NCI-H1417 (cell line): ENCODE measurements at regions not wholly inside any gene's neighbourhood (a gene's known extent, or its start where the extent isn't known, plus 50 kb on each side); places are given as distances from the start of the nearest gene placed in this dataset.

Source experiments
- DNase-seq, 3 experiments: peaks; one replicate each; lab custom pipeline; 2025; lab: John Stamatoyannopoulos, UW

GRCh38 chr1:218525451-218526197 is 180.5 kb downstream of the TGFB2 start:
- no peak for DNase-seq

GRCh38 chr1:218526198-218526580 is 181.1 kb downstream of the TGFB2 start:
- peak in 1 of 3 experiments; percentile 6 for DNase-seq

GRCh38 chr1:218527737-218528136 is 182.6 kb downstream of the TGFB2 start:
- DNase-seq, result no peak

- DNase-seq, result no peak
Measured at GRCh38 chr1:218529646-218530300, 184.6 kb downstream of the TGFB2 start.

- DNase-seq, result no peak
Measured at GRCh38 chr1:218531936-218532335, 186.8 kb downstream of the TGFB2 start.

- DNase-seq, result no peak
Measured at GRCh38 chr1:218536296-218536986, 191.3 kb downstream of the TGFB2 start.

- no peak for DNase-seq
Measured at GRCh38 chr1:218537122-218537913, 192.2 kb downstream of the TGFB2 start.

- no peak for DNase-seq
Measured at GRCh38 chr1:218538341-218538740, 193.2 kb downstream of the TGFB2 start.

- peak in 1 of 3 experiments; percentile 25 for DNase-seq
Measured at GRCh38 chr1:218546314-218546713, 201.2 kb downstream of the TGFB2 start.

- DNase-seq, result no peak
Measured at GRCh38 chr1:218547957-218548730, 203.0 kb downstream of the TGFB2 start.

GRCh38 chr1:218548764-218549163 is 203.6 kb downstream of the TGFB2 start:
- no peak for DNase-seq

GRCh38 chr1:218553197-218553596 is 208.1 kb downstream of the TGFB2 start:
- no peak for DNase-seq

GRCh38 chr1:218556016-218556415 is 210.9 kb downstream of the TGFB2 start:
- no peak for DNase-seq

- peak; percentile 19 to 95 (median 71) for DNase-seq
Measured at GRCh38 chr1:218557731-218558130, 212.6 kb downstream of the TGFB2 start.

- peak in 2 of 3 experiments; percentile 25 to 77 for DNase-seq
Measured at GRCh38 chr1:218558271-218558810, 213.2 kb downstream of the TGFB2 start.

GRCh38 chr1:218565377-218565776 is 220.2 kb downstream of the TGFB2 start:
- DNase-seq, result peak in 2 of 3 experiments; percentile 34 to 58

GRCh38 chr1:218568962-218569550 is 223.9 kb downstream of the TGFB2 start:
- DNase-seq, result no peak

GRCh38 chr1:218570456-218570855 is 225.3 kb downstream of the TGFB2 start:
- no peak for DNase-seq

- DNase-seq, result no peak
Measured at GRCh38 chr1:218571491-218571890, 226.4 kb downstream of the TGFB2 start.

- no peak for DNase-seq
Measured at GRCh38 chr1:218572050-218572449, 226.9 kb downstream of the TGFB2 start.

GRCh38 chr1:218573925-218574324 is 228.8 kb downstream of the TGFB2 start:
- DNase-seq, result no peak
